ENCODE measurements at regions not wholly inside any gene's neighbourhood (a gene's known extent, or its start where the extent isn't known, plus 50 kb on each side); places are given as distances from the start of the nearest gene placed in this dataset.

GRCh38 chr22:48538291-48538820 lies 1289.3 kb downstream of the BRD1 start:
- H3K4me3 ChIP-seq: no peak overlapping the region
- no peaks in the 10 kb centered on the region for H3K9me3 ChIP-seq
- H3K27ac ChIP-seq: no peak overlapping the region
- H3K36me3 ChIP-seq (ENCODE audit: insufficient read depth in 1 of 2, low read depth in 1 of 2): no peaks in the 10 kb centered on the region
- no peak for TF ChIP-seq CTCF (IDR thresholded peaks at IDR 0.05)
- peaks cover 0 to 4% (median 0%) of the 10 kb centered on the region in 3 donors for H3K27me3 ChIP-seq (ENCODE audit: insufficient read depth in 3 of 3, low read length in 2 of 3)
- DNase-seq (no peak), ATAC-seq (no peak)
- WGBS, 3 donors: 72 to 82% (median 74%) methylated on average over 14 to 18 of the region's 18 CpGs
- H3K4me1 ChIP-seq: no peaks in the 10 kb centered on the region
- intact Hi-C loops (cut with DNase I): no loop called here

- 22 to 39% (median 37%) methylated on average over 3 of the region's 3 CpGs for WGBS, 3 donors
- no peaks in the 10 kb centered on the region for H3K9me3 ChIP-seq
- peaks cover 0 to 4% (median 0%) of the 10 kb centered on the region in 3 donors for H3K27me3 ChIP-seq (ENCODE audit: insufficient read depth in 3 of 3, low read length in 2 of 3)
- no peaks in the 10 kb centered on the region for H3K36me3 ChIP-seq (ENCODE audit: insufficient read depth in 1 of 2, low read depth in 1 of 2)
- no peak for DNase-seq
- TF ChIP-seq CTCF (IDR thresholded peaks at IDR 0.05): no peak
- no peaks in the 10 kb centered on the region for H3K4me1 ChIP-seq
- H3K27ac ChIP-seq: no peak overlapping the region
- peak in 3 of 4 donors; percentile 72 to 76 (median 73) for ATAC-seq
- no peak overlapping the region for H3K4me3 ChIP-seq
- intact Hi-C loops (cut with DNase I): no loop called here
Observed at GRCh38 chr22:48537343-48537680, 1290.4 kb downstream of the BRD1 start.

- 20 to 32% (median 32%) methylated on average over 25 to 30 of the region's 30 CpGs for WGBS, 3 donors
- Histone ChIP-seq H3K4me3 (peak overlapping the region; percentile 32), H3K9me3 (no peaks in the 10 kb centered on the region), H3K4me1 (no peaks in the 10 kb centered on the region), H3K36me3 (ENCODE audit: insufficient read depth in 1 of 2, low read depth in 1 of 2) (no peaks in the 10 kb centered on the region), H3K27me3 (ENCODE audit: insufficient read depth in 3 of 3, low read length in 2 of 3) (peaks cover 0 to 4% (median 0%) of the 10 kb centered on the region in 3 donors), H3K27ac (no peak overlapping the region)
- intact Hi-C loops (cut with DNase I): no loop called here
- TF ChIP-seq CTCF (IDR thresholded peaks at IDR 0.05): no peak
- ATAC-seq (peak in 3 of 4 donors; percentile 77 to 86 (median 77)), DNase-seq (peak; percentile 47 to 64)
Observed at GRCh38 chr22:48536541-48537342, 1290.9 kb downstream of the BRD1 start.

GRCh38 chr22:48535868-48536540 lies 1291.7 kb downstream of the BRD1 start:
- no peak overlapping the region for H3K27ac ChIP-seq
- no peaks in the 10 kb centered on the region for H3K4me1 ChIP-seq
- 46 to 54% (median 52%) methylated on average over 39 of the region's 39 CpGs for WGBS, 3 donors
- H3K4me3 ChIP-seq: peak overlapping the region; percentile 32
- ATAC-seq: peak in 1 of 4 donors; percentile 32
- intact Hi-C loops (cut with DNase I): no loop called here
- no peak for TF ChIP-seq CTCF (IDR thresholded peaks at IDR 0.05)
- no peaks in the 10 kb centered on the region for H3K36me3 ChIP-seq (ENCODE audit: insufficient read depth in 1 of 2, low read depth in 1 of 2)
- DNase-seq: no peak
- peaks cover 0 to 4% (median 0%) of the 10 kb centered on the region in 3 donors for H3K27me3 ChIP-seq (ENCODE audit: insufficient read depth in 3 of 3, low read length in 2 of 3)
- no peaks in the 10 kb centered on the region for H3K9me3 ChIP-seq

All from psoas muscle (tissue), 7 donors.